ENCODE measurements at regions not wholly inside any gene's neighbourhood (a gene's known extent, or its start where the extent isn't known, plus 50 kb on each side); places are given as distances from the start of the nearest gene placed in this dataset.

DNA sequence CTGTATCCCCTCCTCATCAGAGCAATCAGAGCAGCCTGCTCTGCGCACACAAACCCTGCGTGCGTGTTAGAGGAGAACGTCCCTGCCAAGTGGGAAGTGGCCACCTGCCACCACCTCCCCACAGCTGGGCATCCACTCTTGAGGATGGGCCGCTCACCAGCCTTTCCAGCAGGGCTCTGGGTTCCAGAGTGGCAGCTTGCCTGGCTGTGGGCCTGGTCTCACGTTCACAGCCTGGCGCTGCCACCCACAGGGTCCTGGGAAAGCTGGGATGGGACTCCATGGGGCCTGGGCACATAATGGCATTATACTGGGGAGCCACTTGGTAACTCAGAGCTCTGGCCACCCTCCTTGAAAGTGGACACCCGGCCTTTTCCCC, 151.1 kb upstream of the PPP2R2D start:
- Histone ChIP-seq H3K27ac (ENCODE audit: insufficient read depth, low read depth, low read length) (no peak overlapping the region), H2AFZ (ENCODE audit: low read depth, low read length) (no peak overlapping the region), H4K20me1 (replicated peaks; ENCODE audit: control insufficient read depth, extremely low read depth, insufficient read depth, low read length) (no peaks in the 10 kb centered on the region), H3K27me3 (ENCODE audit: control insufficient read depth in 2 of 2, insufficient read depth in 2 of 2, low read length in 2 of 2) (no peaks in the 10 kb centered on the region), H3K4me1 (ENCODE audit: control insufficient read depth, extremely low read depth, insufficient read depth, low read length) (no peaks in the 10 kb centered on the region), H3K9ac (replicated peaks; ENCODE audit: extremely low read depth, insufficient read depth, low read length) (no peak overlapping the region), H3K4me2 (ENCODE audit: insufficient read depth, low read length) (no peak overlapping the region), H3K79me2 (ENCODE audit: control insufficient read depth, insufficient read depth, low read length) (no peaks in the 10 kb centered on the region), H3K9me1 (replicated peaks; ENCODE audit: control insufficient read depth, extremely low read depth, insufficient read depth, low read length) (no peaks in the 10 kb centered on the region), H3K4me3 (replicated peaks in 1 of 3; ENCODE audit: insufficient read depth in 1 of 3, low read depth in 1 of 3, low read length in 3 of 3) (no peak overlapping the region), H3K9me3 (replicated peaks; ENCODE audit: control insufficient read depth, insufficient read depth, low read length) (peaks cover 4% of the 10 kb centered on the region), H3K36me3 (ENCODE audit: control insufficient read depth in 2 of 2, extremely low read depth in 1 of 2, insufficient read depth in 2 of 2, low read length in 2 of 2) (no peaks in the 10 kb centered on the region)
- POLR2A ChIA-PET = no interaction called here
- CTCF ChIA-PET = no interaction called here
- intact Hi-C loops (cut with micrococcal nuclease) = no loop called here
- FAIRE-seq (no peak), DNase-seq (ENCODE audit: low read depth, low spot score) (no peak)
- TF ChIP-seq MYC (IDR thresholded peaks at IDR 0.05; ENCODE audit: low read depth, low read length) = no peak
- TF ChIP-seq POLR2AphosphoS5 (IDR thresholded peaks at IDR 0.05; ENCODE audit: insufficient read depth, low read depth, low read length) = no peak
- TF ChIP-seq JUN (IDR thresholded peaks at IDR 0.05; ENCODE audit: borderline replicate concordance, insufficient read depth, insufficient read length, low read depth) = no peak
- TF ChIP-seq FOS (IDR thresholded peaks at IDR 0.05; ENCODE audit: borderline replicate concordance, insufficient read depth, low read length) = no peak
- TF ChIP-seq POLR2A (IDR thresholded peaks at IDR 0.05; ENCODE audit: low read depth, low read length) = no peak
- BruUV-seq (replicated peaks) = no TSS peak
- dilution Hi-C loops (cut with MboI; ENCODE audit: extremely low pct_ligation_motif_present, low sequenced_read_pairs) = no loop called here

GRCh38 chr10:131750171-131750895, 150.5 kb upstream of the PPP2R2D start:
- no peaks in the 10 kb centered on the region for H3K4me1 ChIP-seq (ENCODE audit: control insufficient read depth, extremely low read depth, insufficient read depth, low read length)
- H4K20me1 ChIP-seq (replicated peaks; ENCODE audit: control insufficient read depth, extremely low read depth, insufficient read depth, low read length) = no peaks in the 10 kb centered on the region
- TF ChIP-seq POLR2AphosphoS5 (IDR thresholded peaks at IDR 0.05; ENCODE audit: insufficient read depth, low read depth, low read length) (no peak), FOS (IDR thresholded peaks at IDR 0.05; ENCODE audit: borderline replicate concordance, insufficient read depth, low read length) (no peak), CTCF (IDR thresholded peaks at IDR 0.05; ENCODE audit: extremely low read depth in 1 of 2, insufficient read depth in 1 of 2, low read depth in 1 of 2, low read length in 2 of 2) (no peak), JUN (IDR thresholded peaks at IDR 0.05; ENCODE audit: borderline replicate concordance, insufficient read depth, insufficient read length, low read depth) (no peak), EZH2 (IDR thresholded peaks at IDR 0.05; ENCODE audit: borderline replicate concordance, low read depth, low read length, severe bottlenecking) (no peak), MYC (IDR thresholded peaks at IDR 0.05; ENCODE audit: low read depth, low read length) (no peak), GATA2 (IDR thresholded peaks at IDR 0.05; ENCODE audit: insufficient read depth, insufficient read length, low read depth, low read length) (no peak)
- dilution Hi-C loops (cut with MboI; ENCODE audit: extremely low pct_ligation_motif_present, low sequenced_read_pairs) (no loop called here), intact Hi-C loops (cut with micrococcal nuclease) (no loop called here)
- H3K9me3 ChIP-seq (replicated peaks; ENCODE audit: control insufficient read depth, insufficient read depth, low read length) = peaks cover 4% of the 10 kb centered on the region
- CTCF ChIA-PET = no interaction called here
- H3K27me3 ChIP-seq (ENCODE audit: control insufficient read depth in 2 of 2, insufficient read depth in 2 of 2, low read length in 2 of 2) = no peaks in the 10 kb centered on the region
- FAIRE-seq (no peak), DNase-seq (ENCODE audit: low read depth, low spot score) (no peak)
- H3K36me3 ChIP-seq (ENCODE audit: control insufficient read depth in 2 of 2, extremely low read depth in 1 of 2, insufficient read depth in 2 of 2, low read length in 2 of 2) = no peaks in the 10 kb centered on the region
- BruUV-seq (replicated peaks) = no TSS peak
- no peak overlapping the region for H2AFZ ChIP-seq (ENCODE audit: low read depth, low read length)
- POLR2A ChIA-PET = no interaction called here
- no peak overlapping the region for H3K9ac ChIP-seq (replicated peaks; ENCODE audit: extremely low read depth, insufficient read depth, low read length)
- no peaks in the 10 kb centered on the region for H3K9me1 ChIP-seq (replicated peaks; ENCODE audit: control insufficient read depth, extremely low read depth, insufficient read depth, low read length)
- no peak overlapping the region for H3K27ac ChIP-seq (ENCODE audit: insufficient read depth, low read depth, low read length)
- no peak overlapping the region for H3K4me2 ChIP-seq (ENCODE audit: insufficient read depth, low read length)
- H3K4me3 ChIP-seq (replicated peaks in 1 of 3; ENCODE audit: insufficient read depth in 1 of 3, low read depth in 1 of 3, low read length in 3 of 3) = no peak overlapping the region
- H3K79me2 ChIP-seq (ENCODE audit: control insufficient read depth, insufficient read depth, low read length) = no peaks in the 10 kb centered on the region
